Naive thymus-derived CD4-positive, alpha-beta T cell (primary cell): ENCODE measurements at regions not wholly inside any gene's neighbourhood (a gene's known extent, or its start where the extent isn't known, plus 50 kb on each side); places are given as distances from the start of the nearest gene placed in this dataset.

ENCODE experiments used
- ATAC-seq: fragments of 150-1000 bp; cut with Tn5 transposase; 2 replicates; pipeline ENCODE4 v1.10.0; 2021; ENCODE audit warnings: mild to moderate bottlenecking, moderate library complexity
- CTCF ChIA-PET: fragments of 350-600 bp; sonication (Branson Sonifier 250); formaldehyde crosslinking; loops from one replicate; lab custom pipeline; 2021; ENCODE audit warnings: antibody characterized with exemption; lab: Charles Lee
- POLR2A ChIA-PET: fragments of 350-600 bp; sonication (Branson Sonifier 250); formaldehyde crosslinking; loops from one replicate; lab custom pipeline; 2021; ENCODE audit warnings: antibody characterized with exemption, inconsistent platforms; lab: Charles Lee
- DNase-seq, 9 donors: peaks; one replicate each; pipeline versions ENCODE4 v3.0.0 to v3.0.0-alpha.2; 2020 to 2022; ENCODE audit warnings: mixed read lengths in 1 of 9
- H3K27ac ChIP-seq: one replicate; pipeline ENCODE4 v1.7.0; 2013; ENCODE audit warnings: mild to moderate bottlenecking, low read depth, low read length, moderate library complexity
- H3K27me3 ChIP-seq, 2 donors: one replicate each; pipeline ENCODE4 v1.7.0; 2013; ENCODE audit warnings: low read length in 2 of 2, mild to moderate bottlenecking in 2 of 2, moderate library complexity in 2 of 2; ENCODE audit not compliant: control insufficient read depth in 2 of 2, insufficient read depth in 2 of 2
- H3K36me3 ChIP-seq, 3 experiments: 1 replicate in 2 of 3; 2 replicates in 1 of 3; pipeline ENCODE4 v1.7.0; 2013; ENCODE audit warnings: low read length in 3 of 3, mild to moderate bottlenecking in 3 of 3, moderate library complexity in 1 of 3; ENCODE audit not compliant: insufficient read depth in 3 of 3, control insufficient read depth in 2 of 3
- H3K4me1 ChIP-seq, 2 donors: one replicate each; pipeline ENCODE4 v1.7.0; 2013; ENCODE audit warnings: low read length in 2 of 2, mild to moderate bottlenecking in 2 of 2, moderate library complexity in 1 of 2; ENCODE audit not compliant: control insufficient read depth in 2 of 2, insufficient read depth in 2 of 2
- H3K4me3 ChIP-seq: 2 replicates; pipeline ENCODE4 v1.7.0; 2013; ENCODE audit warnings: mild to moderate bottlenecking, low read length
- H3K9me3 ChIP-seq, 3 experiments: 1 replicate in 2 of 3; 2 replicates in 1 of 3; pipeline ENCODE4 v1.7.0; 2013; ENCODE audit warnings: low read length in 3 of 3; ENCODE audit not compliant: control insufficient read depth in 2 of 3
- H3K27ac Mint-ChIP-seq, 9 donors: one replicate each; pipeline ENCODE4 v1.8.0; 2020 to 2022; ENCODE audit warnings: mixed read lengths in 9 of 9, mild to moderate bottlenecking in 8 of 9, moderate library complexity in 5 of 9, inconsistent platforms in 2 of 9
- H3K27me3 Mint-ChIP-seq, 5 donors: one replicate each; pipeline ENCODE4 v1.8.0; 2021 to 2022; ENCODE audit warnings: mixed read lengths in 5 of 5, mild to moderate bottlenecking in 1 of 5
- H3K36me3 Mint-ChIP-seq, 5 donors: one replicate each; pipeline ENCODE4 v1.8.0; 2020 to 2022; ENCODE audit warnings: mixed read lengths in 5 of 5, mild to moderate bottlenecking in 3 of 5, inconsistent platforms in 1 of 5
- H3K4me1 Mint-ChIP-seq, 7 donors: one replicate each; pipeline ENCODE4 v1.8.0; 2020 to 2022; ENCODE audit warnings: mixed read lengths in 7 of 7, mild to moderate bottlenecking in 3 of 7, inconsistent platforms in 1 of 7
- H3K4me3 Mint-ChIP-seq, 10 donors: one replicate each; pipeline ENCODE4 v1.8.0; 2020 to 2022; ENCODE audit warnings: mild to moderate bottlenecking in 10 of 10, mixed read lengths in 10 of 10, moderate library complexity in 6 of 10, inconsistent platforms in 2 of 10
- H3K9me3 Mint-ChIP-seq, 11 donors: one replicate each; pipeline ENCODE4 v1.8.0; 2020 to 2022; ENCODE audit warnings: mixed read lengths in 11 of 11, mild to moderate bottlenecking in 4 of 11, inconsistent platforms in 1 of 11, moderate library complexity in 1 of 11
- intact Hi-C, 2 donors: fragments of 100-400 bp; cut with micrococcal nuclease; formaldehyde crosslinking; loops; one replicate each; pipeline ENCODE4 v1.15.1; 2023

GRCh38 chr15:99508311-99508645 is 57.5 kb upstream of the MEF2A start:
- no peaks in the 10 kb centered on the region for H3K27me3 ChIP-seq
- Mint-ChIP-seq H3K4me3 (no peak overlapping the region), H3K27ac (no peak overlapping the region), H3K9me3 (peaks cover 0 to under 1% (median 0%) of the 10 kb centered on the region in 11 donors), H3K27me3 (peaks cover 0 to 4% (median 0%) of the 10 kb centered on the region in 5 donors), H3K4me1 (peaks cover 13 to 44% (median 34%) of the 10 kb centered on the region in 7 donors), H3K36me3 (no peaks in the 10 kb centered on the region)
- no peaks in the 10 kb centered on the region for H3K36me3 ChIP-seq
- H3K4me3 ChIP-seq: no peak overlapping the region
- ChIA-PET POLR2A (no interaction called here), CTCF (no interaction called here)
- no peak overlapping the region for H3K27ac ChIP-seq
- intact Hi-C loops: loop anchor here in 1 of 2 donors (10.0 kb wide), 1 partner anchor 223 kb away; no protein-coding TSS in a partner anchor
- H3K4me1 ChIP-seq: no peaks in the 10 kb centered on the region
- ATAC-seq (no peak), DNase-seq (no peak)
- no peaks in the 10 kb centered on the region for H3K9me3 ChIP-seq

GRCh38 chr15:99508852-99509251 is 56.9 kb upstream of the MEF2A start:
- Histone ChIP-seq H3K36me3 (no peaks in the 10 kb centered on the region), H3K4me1 (no peaks in the 10 kb centered on the region), H3K4me3 (no peak overlapping the region), H3K27ac (no peak overlapping the region), H3K27me3 (no peaks in the 10 kb centered on the region), H3K9me3 (no peaks in the 10 kb centered on the region)
- ChIA-PET CTCF (no interaction called here), POLR2A (no interaction called here)
- Mint-ChIP-seq H3K9me3 (peaks cover 0 to 6% (median 0%) of the 10 kb centered on the region in 11 donors), H3K4me3 (no peak overlapping the region), H3K27me3 (peaks cover 0 to 4% (median 0%) of the 10 kb centered on the region in 5 donors), H3K36me3 (peaks cover 0 to 2% (median 0%) of the 10 kb centered on the region in 5 donors), H3K4me1 (peaks cover 13 to 38% (median 29%) of the 10 kb centered on the region in 7 donors), H3K27ac (peak overlapping the region in 2 of 9 donors; percentile 1 to 11)
- intact Hi-C loops: loop anchor here in 1 of 2 donors (10.0 kb wide), 1 partner anchor 224 kb away; no protein-coding TSS in a partner anchor
- DNase-seq (no peak), ATAC-seq (no peak)

GRCh38 chr15:99509686-99510461 is 55.9 kb upstream of the MEF2A start:
- peaks cover 0 to 4% (median 0%) of the 10 kb centered on the region in 5 donors for H3K36me3 Mint-ChIP-seq
- POLR2A ChIA-PET: no interaction called here
- H3K27me3 Mint-ChIP-seq: peaks cover 0 to 4% (median 0%) of the 10 kb centered on the region in 5 donors
- intact Hi-C loops: loop anchor here in 1 of 2 donors (10.0 kb wide), 1 partner anchor 225 kb away; no protein-coding TSS in a partner anchor
- H3K9me3 ChIP-seq: no peaks in the 10 kb centered on the region
- peak overlapping the region in 4 of 9 donors; percentile 11 to 74 (median 32) for H3K27ac Mint-ChIP-seq
- H3K4me3 Mint-ChIP-seq: peak overlapping the region in 2 of 10 donors; percentile 5 to 44
- CTCF ChIA-PET: interaction anchor here (1.7 kb wide), 1 partner anchor 194 kb away, joined by 4 read pairs; no protein-coding TSS in a partner anchor
- no peaks in the 10 kb centered on the region for H3K36me3 ChIP-seq
- H3K4me1 ChIP-seq: no peaks in the 10 kb centered on the region
- no peaks in the 10 kb centered on the region for H3K27me3 ChIP-seq
- ATAC-seq (peak; percentile 71), DNase-seq (no peak)
- no peak overlapping the region for H3K4me3 ChIP-seq
- H3K9me3 Mint-ChIP-seq: peaks cover 0 to 8% (median 0%) of the 10 kb centered on the region in 11 donors
- no peak overlapping the region for H3K27ac ChIP-seq
- peaks cover 13 to 32% (median 28%) of the 10 kb centered on the region in 7 donors for H3K4me1 Mint-ChIP-seq

- ChIA-PET POLR2A (no interaction called here), CTCF (interaction anchor here (0.7 to 1.7 kb wide), 2 partner anchors 26 to 193 kb away, joined by 3 to 4 read pairs; no protein-coding TSS in a partner anchor)
- H3K27ac ChIP-seq: no peak overlapping the region
- no peaks in the 10 kb centered on the region for H3K27me3 ChIP-seq
- DNase-seq: no peak
- no peaks in the 10 kb centered on the region for H3K36me3 ChIP-seq
- Mint-ChIP-seq H3K4me1 (peaks cover 13 to 32% (median 25%) of the 10 kb centered on the region in 7 donors), H3K36me3 (peaks cover 0 to 4% (median 0%) of the 10 kb centered on the region in 5 donors), H3K9me3 (peaks cover 0 to 8% (median 0%) of the 10 kb centered on the region in 11 donors), H3K27me3 (peaks cover 0 to 4% (median 0%) of the 10 kb centered on the region in 5 donors), H3K4me3 (no peak overlapping the region), H3K27ac (no peak overlapping the region)
- no peaks in the 10 kb centered on the region for H3K9me3 ChIP-seq
- ATAC-seq: no peak
- no peak overlapping the region for H3K4me3 ChIP-seq
- no peaks in the 10 kb centered on the region for H3K4me1 ChIP-seq
- intact Hi-C loops: no loop called here
Observed at GRCh38 chr15:99511531-99511865, 54.3 kb upstream of the MEF2A start.

- Histone ChIP-seq H3K9me3 (no peaks in the 10 kb centered on the region), H3K27me3 (no peaks in the 10 kb centered on the region), H3K27ac (no peak overlapping the region), H3K4me1 (no peaks in the 10 kb centered on the region), H3K36me3 (no peaks in the 10 kb centered on the region), H3K4me3 (no peak overlapping the region)
- peaks cover 0 to 4% (median 0%) of the 10 kb centered on the region in 5 donors for H3K27me3 Mint-ChIP-seq
- peaks cover 13 to 32% (median 25%) of the 10 kb centered on the region in 7 donors for H3K4me1 Mint-ChIP-seq
- ChIA-PET CTCF (interaction anchor here (0.7 to 1.0 kb wide), 2 partner anchors 26 to 103 kb away, joined by 3 read pairs; no protein-coding TSS in a partner anchor), POLR2A (interaction anchor here (1.2 kb wide), 1 partner anchor 37 kb away, joined by 4 read pairs; no protein-coding TSS in a partner anchor)
- peaks cover 0 to 8% (median 0%) of the 10 kb centered on the region in 11 donors for H3K9me3 Mint-ChIP-seq
- H3K27ac Mint-ChIP-seq: peak overlapping the region in 1 of 9 donors; percentile 14
- DNase-seq (no peak), ATAC-seq (no peak)
- peaks cover 0 to 4% (median 0%) of the 10 kb centered on the region in 5 donors for H3K36me3 Mint-ChIP-seq
- intact Hi-C loops: no loop called here
- no peak overlapping the region for H3K4me3 Mint-ChIP-seq
Observed at GRCh38 chr15:99511866-99512661, 53.7 kb upstream of the MEF2A start.

- no peaks in the 10 kb centered on the region for H3K9me3 ChIP-seq
- H3K27ac ChIP-seq: no peak overlapping the region
- H3K4me3 Mint-ChIP-seq: no peak overlapping the region
- peaks cover 0 to 4% (median 0%) of the 10 kb centered on the region in 5 donors for H3K36me3 Mint-ChIP-seq
- no peak for ATAC-seq
- POLR2A ChIA-PET: interaction anchor here (0.6 kb wide), 1 partner anchor 11 kb away, joined by 3 read pairs; no protein-coding TSS in a partner anchor
- no peaks in the 10 kb centered on the region for H3K4me1 ChIP-seq
- no peaks in the 10 kb centered on the region for H3K36me3 ChIP-seq
- DNase-seq: no peak
- peaks cover 0 to 8% (median 0%) of the 10 kb centered on the region in 11 donors for H3K9me3 Mint-ChIP-seq
- H3K27me3 Mint-ChIP-seq: peaks cover 0 to 4% (median 3%) of the 10 kb centered on the region in 5 donors
- no peak overlapping the region for H3K27ac Mint-ChIP-seq
- no peak overlapping the region for H3K4me3 ChIP-seq
- peaks cover 12 to 26% (median 17%) of the 10 kb centered on the region in 7 donors for H3K4me1 Mint-ChIP-seq
- intact Hi-C loops: no loop called here
- H3K27me3 ChIP-seq: no peaks in the 10 kb centered on the region
- CTCF ChIA-PET: interaction anchor here (0.6 kb wide), 1 partner anchor 190 kb away, joined by 3 read pairs; no protein-coding TSS in a partner anchor
Observed at GRCh38 chr15:99514306-99514705, 51.5 kb upstream of the MEF2A start.
